ENCODE measurements at regions not wholly inside any gene's neighbourhood (a gene's known extent, or its start where the extent isn't known, plus 50 kb on each side); places are given as distances from the start of the nearest gene placed in this dataset.

DNA sequence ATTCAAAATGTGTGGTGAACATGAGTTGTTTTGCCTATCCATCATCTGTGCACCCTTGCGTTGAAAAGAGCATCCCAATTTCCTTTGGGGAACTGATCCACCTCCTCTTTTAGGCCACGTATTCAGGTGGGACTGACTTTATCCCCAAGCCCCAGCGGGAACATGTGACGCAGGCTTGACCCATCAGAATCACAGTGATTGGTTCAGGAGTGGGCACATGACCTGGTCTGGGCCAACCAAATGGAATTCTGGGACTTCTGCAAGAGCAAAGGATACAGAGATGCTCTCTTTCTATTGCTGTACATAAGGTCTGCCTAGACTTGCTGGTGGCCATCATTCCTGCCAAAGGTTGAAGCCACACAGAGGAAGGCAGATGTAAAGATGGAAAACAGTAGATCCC, 158.9 kb downstream of the IRX5 start:
- H3K27me3 Mint-ChIP-seq = no peaks in the 10 kb centered on the region
- CTCF ChIA-PET = no interaction called here
- intact Hi-C loops (cut with micrococcal nuclease) = no loop called here
- H3K27ac Mint-ChIP-seq = no peak overlapping the region
- H3K9me3 ChIP-seq (ENCODE audit: control extremely low read depth in 1 of 3, control insufficient read depth in 2 of 3, insufficient read depth in 1 of 3, low read length in 2 of 3) = peaks cover 0 to 4% (median 0%) of the 10 kb centered on the region in 3 donors
- H3K4me1 ChIP-seq (ENCODE audit: control insufficient read depth in 2 of 2, insufficient read depth in 2 of 2, low read length in 2 of 2) = no peaks in the 10 kb centered on the region
- no peak overlapping the region for H3K9ac ChIP-seq (ENCODE audit: low read length)
- no peak overlapping the region for H2AFZ ChIP-seq (ENCODE audit: insufficient read depth, low read depth, low read length, poor library complexity, severe bottlenecking)
- no peaks in the 10 kb centered on the region for H3K79me2 ChIP-seq (ENCODE audit: control insufficient read depth, insufficient read depth, low read length)
- 92% methylated on average over 3 of the region's 4 CpGs for WGBS (ENCODE audit: insufficient coverage)
- peaks cover 4% of the 10 kb centered on the region for H3K9me3 Mint-ChIP-seq (ENCODE audit: insufficient read depth)
- TF ChIP-seq, protein P1, sequence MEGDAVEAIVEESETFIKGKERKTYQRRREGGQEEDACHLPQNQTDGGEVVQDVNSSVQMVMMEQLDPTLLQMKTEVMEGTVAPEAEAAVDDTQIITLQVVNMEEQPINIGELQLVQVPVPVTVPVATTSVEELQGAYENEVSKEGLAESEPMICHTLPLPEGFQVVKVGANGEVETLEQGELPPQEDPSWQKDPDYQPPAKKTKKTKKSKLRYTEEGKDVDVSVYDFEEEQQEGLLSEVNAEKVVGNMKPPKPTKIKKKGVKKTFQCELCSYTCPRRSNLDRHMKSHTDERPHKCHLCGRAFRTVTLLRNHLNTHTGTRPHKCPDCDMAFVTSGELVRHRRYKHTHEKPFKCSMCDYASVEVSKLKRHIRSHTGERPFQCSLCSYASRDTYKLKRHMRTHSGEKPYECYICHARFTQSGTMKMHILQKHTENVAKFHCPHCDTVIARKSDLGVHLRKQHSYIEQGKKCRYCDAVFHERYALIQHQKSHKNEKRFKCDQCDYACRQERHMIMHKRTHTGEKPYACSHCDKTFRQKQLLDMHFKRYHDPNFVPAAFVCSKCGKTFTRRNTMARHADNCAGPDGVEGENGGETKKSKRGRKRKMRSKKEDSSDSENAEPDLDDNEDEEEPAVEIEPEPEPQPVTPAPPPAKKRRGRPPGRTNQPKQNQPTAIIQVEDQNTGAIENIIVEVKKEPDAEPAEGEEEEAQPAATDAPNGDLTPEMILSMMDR (IDR thresholded peaks at IDR 0.05) = no peak
- TF ChIP-seq EZH2 (IDR thresholded peaks at IDR 0.05; ENCODE audit: borderline replicate concordance, insufficient read depth, low read depth, low read length, poor library complexity, severe bottlenecking) = no peak
- no peaks in the 10 kb centered on the region for H3K36me3 ChIP-seq (replicated peaks in 1 of 2; ENCODE audit: control extremely low read depth in 1 of 2, control insufficient read depth in 1 of 2, extremely low read depth in 1 of 2, insufficient read depth in 2 of 2, low read length in 1 of 2)
- no peaks in the 10 kb centered on the region for H3K4me1 Mint-ChIP-seq
- ATAC-seq (ENCODE audit: low read depth) (no peak), DNase-seq (no peak)
- no peaks in the 10 kb centered on the region for H3K27me3 ChIP-seq (replicated peaks in 1 of 4; ENCODE audit: control extremely low read depth in 1 of 4, control insufficient read depth in 3 of 4, insufficient read depth in 4 of 4, low read length in 3 of 4)
- H3K4me3 ChIP-seq (ENCODE audit: control extremely low read depth in 1 of 5, extremely low read depth in 1 of 5, insufficient read depth in 1 of 5, low read depth in 2 of 5, low read length in 4 of 5) = no peak overlapping the region
- H4K20me1 ChIP-seq (ENCODE audit: control insufficient read depth, insufficient read depth, low read length, poor library complexity, severe bottlenecking) = no peaks in the 10 kb centered on the region
- POLR2A ChIA-PET = no interaction called here
- no peak overlapping the region for H3K4me3 Mint-ChIP-seq
- no peak overlapping the region for H3K4me2 ChIP-seq (replicated peaks; ENCODE audit: low read depth, low read length, poor library complexity, severe bottlenecking)
- no peak overlapping the region for H3K27ac ChIP-seq (ENCODE audit: low read length in 2 of 2)

DNA sequence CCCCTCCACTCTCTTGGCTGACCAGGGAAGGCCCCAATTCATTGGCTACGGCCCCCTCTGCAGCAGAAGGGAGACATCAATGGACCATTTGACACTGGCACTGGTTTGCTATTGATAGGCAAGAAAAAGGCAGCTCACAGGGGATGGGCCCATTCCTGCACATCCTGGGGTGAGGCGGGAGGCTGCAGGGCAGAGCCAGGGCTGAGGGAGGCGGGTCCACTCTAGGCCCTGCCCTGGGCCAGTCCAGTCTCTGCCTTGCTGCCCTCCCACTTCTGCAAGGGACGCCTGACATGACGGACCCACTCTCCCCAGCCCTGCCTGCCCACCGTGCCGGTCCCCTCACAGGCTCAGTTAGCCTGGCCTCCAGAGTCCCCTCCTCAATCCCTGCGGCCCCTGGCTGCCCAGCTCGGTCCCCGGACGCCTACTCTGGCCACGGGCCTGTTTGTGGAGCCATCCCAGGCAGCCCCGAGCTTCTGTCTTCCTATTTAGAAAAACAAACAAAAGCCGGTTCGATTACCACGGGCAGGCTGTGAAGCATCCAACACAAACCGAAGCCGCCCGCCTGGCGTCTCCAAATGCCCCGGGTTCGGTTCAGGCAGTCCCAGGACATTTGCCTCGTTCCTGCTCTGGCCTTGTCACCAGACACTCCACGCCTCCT, 160.7 kb downstream of the IRX5 start:
- no peak overlapping the region for H2AFZ ChIP-seq (ENCODE audit: insufficient read depth, low read depth, low read length, poor library complexity, severe bottlenecking)
- ChIA-PET POLR2A (no interaction called here), CTCF (no interaction called here)
- H3K36me3 ChIP-seq (replicated peaks in 1 of 2; ENCODE audit: control extremely low read depth in 1 of 2, control insufficient read depth in 1 of 2, extremely low read depth in 1 of 2, insufficient read depth in 2 of 2, low read length in 1 of 2) = no peaks in the 10 kb centered on the region
- Mint-ChIP-seq H3K4me1 (no peaks in the 10 kb centered on the region), H3K4me3 (no peak overlapping the region), H3K27ac (no peak overlapping the region), H3K9me3 (ENCODE audit: insufficient read depth) (peaks cover 6% of the 10 kb centered on the region), H3K27me3 (no peaks in the 10 kb centered on the region)
- H4K20me1 ChIP-seq (ENCODE audit: control insufficient read depth, insufficient read depth, low read length, poor library complexity, severe bottlenecking) = no peaks in the 10 kb centered on the region
- H3K27ac ChIP-seq (ENCODE audit: low read length in 2 of 2) = no peak overlapping the region
- H3K4me1 ChIP-seq (ENCODE audit: control insufficient read depth in 2 of 2, insufficient read depth in 2 of 2, low read length in 2 of 2) = no peaks in the 10 kb centered on the region
- H3K9ac ChIP-seq (ENCODE audit: low read length) = no peak overlapping the region
- no peak overlapping the region for H3K4me2 ChIP-seq (replicated peaks; ENCODE audit: low read depth, low read length, poor library complexity, severe bottlenecking)
- WGBS (ENCODE audit: insufficient coverage) = 81% methylated on average over 22 of the region's 24 CpGs
- no peaks in the 10 kb centered on the region for H3K27me3 ChIP-seq (replicated peaks in 1 of 4; ENCODE audit: control extremely low read depth in 1 of 4, control insufficient read depth in 3 of 4, insufficient read depth in 4 of 4, low read length in 3 of 4)
- intact Hi-C loops (cut with micrococcal nuclease) = no loop called here
- ATAC-seq (ENCODE audit: low read depth) (no peak), DNase-seq (no peak)
- no peak overlapping the region for H3K4me3 ChIP-seq (ENCODE audit: control extremely low read depth in 1 of 5, extremely low read depth in 1 of 5, insufficient read depth in 1 of 5, low read depth in 2 of 5, low read length in 4 of 5)
- H3K9me3 ChIP-seq (ENCODE audit: control extremely low read depth in 1 of 3, control insufficient read depth in 2 of 3, insufficient read depth in 1 of 3, low read length in 2 of 3) = peaks cover 0 to 10% (median 0%) of the 10 kb centered on the region in 3 donors
- no peaks in the 10 kb centered on the region for H3K79me2 ChIP-seq (ENCODE audit: control insufficient read depth, insufficient read depth, low read length)
- TF ChIP-seq EZH2 (IDR thresholded peaks at IDR 0.05; ENCODE audit: borderline replicate concordance, insufficient read depth, low read depth, low read length, poor library complexity, severe bottlenecking) = no peak
- TF ChIP-seq, protein P1 (IDR thresholded peaks at IDR 0.05) = no peak
